Glutamatergic neuron (in vitro differentiated cells): ENCODE measurements at regions not wholly inside any gene's neighbourhood (a gene's known extent, or its start where the extent isn't known, plus 50 kb on each side); places are given as distances from the start of the nearest gene placed in this dataset.

ENCODE experiments used
- DNase-seq: peaks from one replicate; pipeline ENCODE4 v3.0.0; 2022
- H3K27ac Mint-ChIP-seq: one replicate; pipeline ENCODE4 v1.8.0; 2020; ENCODE audit warnings: mild to moderate bottlenecking, mixed read lengths, inconsistent platforms; ENCODE audit not compliant: unreplicated experiment
- H3K27me3 Mint-ChIP-seq: one replicate; pipeline ENCODE4 v1.8.0; 2020; ENCODE audit warnings: mild to moderate bottlenecking, moderate library complexity, mixed read lengths, inconsistent platforms; ENCODE audit not compliant: unreplicated experiment
- H3K36me3 Mint-ChIP-seq: one replicate; pipeline ENCODE4 v1.8.0; 2020; ENCODE audit warnings: mild to moderate bottlenecking, mixed read lengths, inconsistent platforms; ENCODE audit not compliant: unreplicated experiment
- H3K4me1 Mint-ChIP-seq: one replicate; pipeline ENCODE4 v1.8.0; 2020; ENCODE audit warnings: mild to moderate bottlenecking, low read depth, mixed read lengths, inconsistent platforms; ENCODE audit not compliant: unreplicated experiment
- H3K4me3 Mint-ChIP-seq: one replicate; pipeline ENCODE4 v1.8.0; 2020; ENCODE audit warnings: mild to moderate bottlenecking, mixed read lengths, inconsistent platforms; ENCODE audit not compliant: unreplicated experiment
- H3K9me3 Mint-ChIP-seq: one replicate; pipeline ENCODE4 v1.8.0; 2020; ENCODE audit warnings: mild to moderate bottlenecking, moderate library complexity, mixed read lengths, inconsistent platforms; ENCODE audit not compliant: unreplicated experiment
- CTCF ChIP-seq: fragments of 200-600 bp; sonication (generic); IDR thresholded peaks from one replicate; pipeline ENCODE4 v1.5.0; 2021; ENCODE audit not compliant: partially characterized antibody, unreplicated experiment

DNA sequence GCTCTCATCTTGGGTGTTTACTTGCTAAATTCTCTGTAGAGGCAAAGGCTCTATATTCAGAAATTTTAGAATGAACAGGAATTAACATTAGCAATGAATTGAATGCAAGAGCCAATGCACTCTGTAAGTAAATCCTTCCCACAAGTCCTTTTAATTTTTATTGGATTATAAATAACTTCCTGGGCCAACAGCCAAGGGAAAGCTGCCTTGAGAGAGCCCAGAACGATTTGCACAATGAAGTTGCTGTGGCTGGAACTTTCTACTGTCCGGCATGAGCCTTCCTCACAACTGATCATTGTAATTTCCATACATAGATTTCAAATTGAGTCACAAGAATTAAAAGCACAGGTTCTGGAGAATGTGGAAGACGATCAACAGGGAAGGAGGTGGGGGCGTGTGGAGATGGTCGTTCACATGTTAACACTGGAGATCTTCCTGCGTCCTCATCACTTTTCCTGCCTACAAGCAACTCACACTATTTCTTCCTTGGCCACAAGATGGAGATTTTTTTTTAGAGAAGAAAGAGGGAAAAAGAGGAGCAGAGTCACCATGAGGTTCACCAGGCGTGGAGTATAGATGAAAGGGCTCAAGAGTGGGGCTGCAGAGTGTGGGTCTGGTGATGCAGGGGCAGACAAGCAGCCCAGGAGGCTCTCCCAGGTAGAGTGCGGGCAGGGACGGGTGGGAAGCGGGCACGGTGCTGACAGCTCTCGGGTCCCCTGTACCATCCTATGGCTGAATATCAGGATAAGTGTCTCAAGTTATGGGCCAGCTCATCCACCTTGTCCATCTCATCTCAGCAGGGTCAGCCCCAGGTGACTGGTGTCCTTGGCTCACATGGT, 110.7 kb downstream of the SOX1 start:
- H3K27ac Mint-ChIP-seq, result no peak overlapping the region
- peaks cover 9% of the 10 kb centered on the region for H3K9me3 Mint-ChIP-seq
- peaks cover 25% of the 10 kb centered on the region for H3K36me3 Mint-ChIP-seq
- H3K4me3 Mint-ChIP-seq, result no peak overlapping the region
- H3K27me3 Mint-ChIP-seq, result peaks cover 3% of the 10 kb centered on the region
- DNase-seq, result no peak
- TF ChIP-seq CTCF, result no peak
- peaks cover 6% of the 10 kb centered on the region for H3K4me1 Mint-ChIP-seq

GRCh38 chr13:112178769-112179168, 111.8 kb downstream of the SOX1 start:
- no peak for DNase-seq
- Mint-ChIP-seq H3K4me3 (no peak overlapping the region), H3K27ac (no peak overlapping the region), H3K27me3 (peaks cover 3% of the 10 kb centered on the region), H3K4me1 (peaks cover 6% of the 10 kb centered on the region), H3K9me3 (peaks cover 7% of the 10 kb centered on the region), H3K36me3 (peaks cover 14% of the 10 kb centered on the region)
- no peak for TF ChIP-seq CTCF

DNA sequence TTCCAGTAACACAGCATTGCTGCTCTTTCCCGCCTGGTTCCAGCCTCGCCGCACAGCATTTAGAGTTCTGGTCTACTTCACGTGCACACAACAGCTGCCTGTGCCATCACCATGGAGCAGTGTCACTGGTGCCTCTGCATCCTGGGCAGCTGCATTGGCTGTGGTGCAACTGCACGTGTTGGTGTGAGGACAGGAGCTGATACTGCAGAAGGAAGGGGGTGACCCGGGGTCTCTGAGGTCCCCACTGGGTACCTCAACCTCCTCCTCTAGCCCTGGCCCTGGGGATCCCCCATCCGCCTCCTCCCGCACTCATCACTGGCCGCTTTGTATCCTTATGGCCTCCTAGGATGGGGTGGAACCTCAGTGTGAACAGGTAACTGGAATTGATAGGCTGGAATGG, 112.5 kb downstream of the SOX1 start:
- H3K4me1 Mint-ChIP-seq, result peaks cover 6% of the 10 kb centered on the region
- no peak for TF ChIP-seq CTCF
- peaks cover 3% of the 10 kb centered on the region for H3K9me3 Mint-ChIP-seq
- H3K27me3 Mint-ChIP-seq, result peaks cover 3% of the 10 kb centered on the region
- H3K36me3 Mint-ChIP-seq, result peaks cover 7% of the 10 kb centered on the region
- no peak for DNase-seq
- no peak overlapping the region for H3K4me3 Mint-ChIP-seq
- no peak overlapping the region for H3K27ac Mint-ChIP-seq

- no peak overlapping the region for H3K27ac Mint-ChIP-seq
- no peak overlapping the region for H3K4me3 Mint-ChIP-seq
- H3K27me3 Mint-ChIP-seq, result peaks cover 3% of the 10 kb centered on the region
- H3K4me1 Mint-ChIP-seq, result peaks cover 6% of the 10 kb centered on the region
- DNase-seq, result no peak
- peaks cover 3% of the 10 kb centered on the region for H3K36me3 Mint-ChIP-seq
- peaks cover 2% of the 10 kb centered on the region for H3K9me3 Mint-ChIP-seq
- TF ChIP-seq CTCF, result no peak
Measured at GRCh38 chr13:112179995-112180394, 113.0 kb downstream of the SOX1 start.

GRCh38 chr13:112181336-112182067, 114.6 kb downstream of the SOX1 start:
- no peak for DNase-seq
- Mint-ChIP-seq H3K36me3 (no peaks in the 10 kb centered on the region), H3K27ac (no peak overlapping the region), H3K27me3 (peaks cover 3% of the 10 kb centered on the region), H3K4me1 (peaks cover 6% of the 10 kb centered on the region), H3K9me3 (no peaks in the 10 kb centered on the region), H3K4me3 (no peak overlapping the region)
- TF ChIP-seq CTCF, result no peak
